GM12864 (cell line): ENCODE measurements at regions not wholly inside any gene's neighbourhood (a gene's known extent, or its start where the extent isn't known, plus 50 kb on each side); places are given as distances from the start of the nearest gene placed in this dataset.

Experiments
- DNase-seq: peaks from one replicate; pipeline ENCODE4 v3.0.0-alpha.2; 2011; ENCODE audit warnings: low read depth
- H3K4me3 ChIP-seq: 2 replicates; pipeline ENCODE4 v1.5.1; 2011; ENCODE audit warnings: mild to moderate bottlenecking, low read depth, low read length, control low read depth
- CTCF ChIP-seq: IDR thresholded peaks from 2 replicates; pipeline ENCODE4 v1.5.1; 2011; ENCODE audit warnings: low read depth, mild to moderate bottlenecking, moderate library complexity, low read length, control low read depth, inconsistent platforms; ENCODE audit errors: missing control alignments

- DNase-seq = no peak
- no peak overlapping the region for H3K4me3 ChIP-seq
- no peak for TF ChIP-seq CTCF
These were observed 78.1 kb upstream of the TBX5 start for GRCh38 chr12:114483996-114484395.

DNA sequence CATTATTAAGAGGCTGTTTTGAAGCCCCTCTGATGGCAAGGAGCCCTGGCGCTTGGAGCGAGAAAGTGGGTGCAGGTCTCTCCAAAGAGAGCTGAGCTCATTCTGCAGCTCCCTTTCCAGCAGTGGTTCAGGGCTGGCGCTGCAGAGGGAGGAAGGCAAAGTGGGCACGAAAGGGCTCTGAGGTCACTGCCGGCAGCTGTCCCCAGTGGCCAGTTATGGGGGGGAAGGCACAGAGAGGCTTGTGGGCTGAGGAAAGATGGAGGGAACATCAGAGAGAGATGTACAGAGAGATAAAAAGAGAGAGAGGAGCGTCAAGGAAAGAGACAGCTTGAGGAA lies 75.2 kb upstream of the TBX5 start:
- no peak overlapping the region for H3K4me3 ChIP-seq
- TF ChIP-seq CTCF = no peak
- DNase-seq = no peak

GRCh38 chr12:114480337-114481199 lies 74.6 kb upstream of the TBX5 start:
- DNase-seq = no peak
- no peak for TF ChIP-seq CTCF
- no peak overlapping the region for H3K4me3 ChIP-seq

DNA sequence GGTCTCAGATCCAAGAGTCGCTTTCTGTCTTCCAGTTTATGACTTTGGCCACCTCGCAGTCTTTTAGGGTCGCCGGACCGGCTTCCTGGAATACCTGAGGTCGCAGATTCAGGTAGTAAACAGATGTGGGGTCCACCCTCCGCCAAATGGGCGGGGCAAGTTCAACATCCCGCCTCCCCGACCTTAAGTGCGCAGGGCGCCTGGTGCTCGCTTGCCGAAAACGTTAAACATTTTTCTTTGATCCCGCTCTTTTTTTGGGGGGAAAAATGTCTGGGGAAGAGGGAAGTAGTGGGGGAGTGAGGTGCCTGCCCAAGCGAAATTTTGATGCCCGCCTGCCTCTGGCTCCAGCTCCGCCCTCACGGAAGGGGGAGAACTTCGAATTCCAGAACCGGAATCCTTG lies 73.9 kb upstream of the TBX5 start:
- DNase-seq = no peak
- no peak overlapping the region for H3K4me3 ChIP-seq
- TF ChIP-seq CTCF = no peak

- DNase-seq = no peak
- no peak for TF ChIP-seq CTCF
- no peak overlapping the region for H3K4me3 ChIP-seq
These were observed 72.9 kb upstream of the TBX5 start for GRCh38 chr12:114478865-114479264.

- TF ChIP-seq CTCF = no peak
- no peak for DNase-seq
These were observed 72.0 kb upstream of the TBX5 start for GRCh38 chr12:114477989-114478395.

GRCh38 chr12:114476159-114476558 lies 70.2 kb upstream of the TBX5 start:
- DNase-seq = no peak
- H3K4me3 ChIP-seq = no peak overlapping the region
- no peak for TF ChIP-seq CTCF

More at GRCh38 chr12:114477989-114478395, 72.0 kb upstream of the TBX5 start:
- H3K4me3 ChIP-seq = no peak overlapping the region
